ENCODE measurements at regions not wholly inside any gene's neighbourhood (a gene's known extent, or its start where the extent isn't known, plus 50 kb on each side); places are given as distances from the start of the nearest gene placed in this dataset.

DNA sequence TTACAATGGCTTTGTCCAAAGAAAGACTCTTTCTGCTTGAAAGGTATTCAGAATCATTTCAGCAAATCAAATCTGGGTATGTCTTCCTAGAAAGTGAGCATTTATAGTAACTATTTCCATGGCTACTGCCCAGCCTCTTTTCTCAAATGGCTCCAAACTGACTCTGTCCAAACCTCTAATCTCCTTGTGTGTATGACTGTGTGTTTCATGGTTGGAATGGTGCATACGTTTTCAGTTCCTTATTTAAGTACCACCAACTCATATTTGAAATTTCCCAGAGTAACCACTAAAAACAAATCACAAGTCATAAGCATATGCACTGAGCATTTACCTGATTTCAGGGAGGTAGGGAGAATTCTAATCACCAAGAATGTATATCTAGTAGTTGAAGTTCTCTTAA lies 106.0 kb downstream of the TMEM144 start:
- Histone ChIP-seq H3K9me2 (replicated peaks; ENCODE audit: control insufficient read depth, low read length) (no peaks in the 10 kb centered on the region), H3K9me3 (ENCODE audit: control insufficient read depth, insufficient read depth, low read length) (no peaks in the 10 kb centered on the region), H3K27ac (ENCODE audit: low read depth, low read length) (no peak overlapping the region), H3K27me3 (ENCODE audit: control insufficient read depth, low read length) (no peaks in the 10 kb centered on the region), H3K4me3 (ENCODE audit: low read length) (no peak overlapping the region), H3F3A (ENCODE audit: control insufficient read depth, insufficient read depth) (no peaks in the 10 kb centered on the region), H3K79me2 (ENCODE audit: control insufficient read depth, low read length) (no peaks in the 10 kb centered on the region), H4K20me1 (ENCODE audit: control insufficient read depth, insufficient read depth, low read depth, low read length) (no peaks in the 10 kb centered on the region), H3K36me3 (ENCODE audit: control insufficient read depth, low read length) (no peaks in the 10 kb centered on the region), H3K4me1 (ENCODE audit: control insufficient read depth, low read length) (no peaks in the 10 kb centered on the region), H3K4me2 (ENCODE audit: low read length) (no peak overlapping the region)
- TF ChIP-seq, protein P1, sequence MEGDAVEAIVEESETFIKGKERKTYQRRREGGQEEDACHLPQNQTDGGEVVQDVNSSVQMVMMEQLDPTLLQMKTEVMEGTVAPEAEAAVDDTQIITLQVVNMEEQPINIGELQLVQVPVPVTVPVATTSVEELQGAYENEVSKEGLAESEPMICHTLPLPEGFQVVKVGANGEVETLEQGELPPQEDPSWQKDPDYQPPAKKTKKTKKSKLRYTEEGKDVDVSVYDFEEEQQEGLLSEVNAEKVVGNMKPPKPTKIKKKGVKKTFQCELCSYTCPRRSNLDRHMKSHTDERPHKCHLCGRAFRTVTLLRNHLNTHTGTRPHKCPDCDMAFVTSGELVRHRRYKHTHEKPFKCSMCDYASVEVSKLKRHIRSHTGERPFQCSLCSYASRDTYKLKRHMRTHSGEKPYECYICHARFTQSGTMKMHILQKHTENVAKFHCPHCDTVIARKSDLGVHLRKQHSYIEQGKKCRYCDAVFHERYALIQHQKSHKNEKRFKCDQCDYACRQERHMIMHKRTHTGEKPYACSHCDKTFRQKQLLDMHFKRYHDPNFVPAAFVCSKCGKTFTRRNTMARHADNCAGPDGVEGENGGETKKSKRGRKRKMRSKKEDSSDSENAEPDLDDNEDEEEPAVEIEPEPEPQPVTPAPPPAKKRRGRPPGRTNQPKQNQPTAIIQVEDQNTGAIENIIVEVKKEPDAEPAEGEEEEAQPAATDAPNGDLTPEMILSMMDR (IDR thresholded peaks at IDR 0.05; ENCODE audit: low read depth, low read length, poor library complexity, severe bottlenecking): no peak
- TF ChIP-seq EZH2phosphoT487 (IDR thresholded peaks at IDR 0.05; ENCODE audit: borderline replicate concordance, low read length): no peak

DNA sequence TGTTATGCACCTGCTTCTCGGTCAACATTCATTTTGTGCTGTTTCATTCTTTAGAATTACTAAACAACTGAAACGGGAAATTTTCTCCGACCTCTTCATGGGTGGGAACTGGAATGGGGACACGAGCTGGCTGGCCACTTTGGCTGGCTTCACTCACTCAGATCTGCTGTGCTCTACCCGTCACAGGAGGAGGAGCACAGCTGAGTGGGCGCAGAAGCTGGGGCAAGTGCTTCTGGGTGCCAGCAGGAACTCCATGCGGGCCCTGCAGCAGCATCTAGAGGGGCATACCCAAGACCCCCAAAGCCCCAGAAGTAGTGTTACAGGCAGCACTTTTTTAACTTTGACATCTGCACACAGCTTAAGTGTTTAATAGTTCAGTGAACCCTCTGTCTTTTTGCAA lies 109.6 kb downstream of the TMEM144 start:
- Histone ChIP-seq H3K4me2 (ENCODE audit: low read length) (no peak overlapping the region), H3K36me3 (ENCODE audit: control insufficient read depth, low read length) (no peaks in the 10 kb centered on the region), H3K4me3 (ENCODE audit: low read length) (no peak overlapping the region), H3K27ac (ENCODE audit: low read depth, low read length) (no peak overlapping the region), H3K4me1 (ENCODE audit: control insufficient read depth, low read length) (no peaks in the 10 kb centered on the region), H3F3A (ENCODE audit: control insufficient read depth, insufficient read depth) (no peaks in the 10 kb centered on the region), H3K79me2 (ENCODE audit: control insufficient read depth, low read length) (no peaks in the 10 kb centered on the region), H3K9me2 (replicated peaks; ENCODE audit: control insufficient read depth, low read length) (no peaks in the 10 kb centered on the region), H3K9me3 (ENCODE audit: control insufficient read depth, insufficient read depth, low read length) (no peaks in the 10 kb centered on the region), H4K20me1 (ENCODE audit: control insufficient read depth, insufficient read depth, low read depth, low read length) (no peaks in the 10 kb centered on the region), H3K27me3 (ENCODE audit: control insufficient read depth, low read length) (no peaks in the 10 kb centered on the region)
- TF ChIP-seq EZH2phosphoT487 (IDR thresholded peaks at IDR 0.05; ENCODE audit: borderline replicate concordance, low read length): no peak
- TF ChIP-seq, protein P1 (IDR thresholded peaks at IDR 0.05; ENCODE audit: low read depth, low read length, poor library complexity, severe bottlenecking): no peak

DNA sequence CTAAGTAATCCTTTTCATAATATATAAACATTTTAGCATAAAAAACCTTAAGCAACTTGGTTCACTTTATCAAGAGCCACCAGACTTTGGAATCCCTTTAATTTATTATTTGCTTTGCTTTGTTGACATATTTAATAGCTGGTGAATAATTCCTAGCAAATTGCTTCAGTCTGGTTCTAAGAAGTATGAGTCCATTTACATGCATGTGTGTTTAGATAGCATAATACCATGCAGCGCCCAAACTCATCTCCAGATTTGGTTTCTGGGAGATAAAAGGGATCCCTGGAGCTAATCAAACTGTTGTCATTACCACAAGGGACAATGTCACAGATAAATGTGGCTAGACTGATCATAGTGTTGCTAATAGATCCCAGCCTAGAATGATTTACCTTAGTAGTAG lies 111.8 kb downstream of the TMEM144 start:
- H3K36me3 ChIP-seq (ENCODE audit: control insufficient read depth, low read length): no peaks in the 10 kb centered on the region
- no peaks in the 10 kb centered on the region for H3K4me1 ChIP-seq (ENCODE audit: control insufficient read depth, low read length)
- no peaks in the 10 kb centered on the region for H3K79me2 ChIP-seq (ENCODE audit: control insufficient read depth, low read length)
- H3K9me3 ChIP-seq (ENCODE audit: control insufficient read depth, insufficient read depth, low read length): no peaks in the 10 kb centered on the region
- H3K9me2 ChIP-seq (replicated peaks; ENCODE audit: control insufficient read depth, low read length): no peaks in the 10 kb centered on the region
- H3K27ac ChIP-seq (ENCODE audit: low read depth, low read length): no peak overlapping the region
- H3K4me3 ChIP-seq (ENCODE audit: low read length): no peak overlapping the region
- no peak for TF ChIP-seq EZH2phosphoT487 (IDR thresholded peaks at IDR 0.05; ENCODE audit: borderline replicate concordance, low read length)
- TF ChIP-seq, protein P1 (IDR thresholded peaks at IDR 0.05; ENCODE audit: low read depth, low read length, poor library complexity, severe bottlenecking): no peak
- H3K27me3 ChIP-seq (ENCODE audit: control insufficient read depth, low read length): no peaks in the 10 kb centered on the region
- no peaks in the 10 kb centered on the region for H3F3A ChIP-seq (ENCODE audit: control insufficient read depth, insufficient read depth)
- H3K4me2 ChIP-seq (ENCODE audit: low read length): no peak overlapping the region
- no peaks in the 10 kb centered on the region for H4K20me1 ChIP-seq (ENCODE audit: control insufficient read depth, insufficient read depth, low read depth, low read length)

DNA sequence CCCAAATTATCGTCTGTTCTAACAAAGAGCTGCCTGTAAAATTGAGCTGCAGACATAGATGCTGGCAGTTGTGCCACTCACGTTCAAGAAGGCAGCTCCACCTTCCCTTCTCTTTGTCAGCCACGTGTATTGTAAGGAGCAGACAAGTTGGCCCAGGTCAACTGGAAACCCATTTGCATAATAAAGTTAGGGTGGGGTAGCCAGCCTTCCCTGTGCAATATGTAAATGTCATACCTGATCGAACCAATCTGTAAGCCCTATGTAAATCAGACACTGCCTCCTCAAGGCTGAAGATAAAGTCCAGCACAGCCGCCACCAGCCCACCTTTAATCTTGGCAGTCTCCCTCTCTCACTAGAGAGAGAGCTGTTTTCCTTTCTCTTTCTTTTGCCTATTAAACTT lies 117.2 kb downstream of the TMEM144 start:
- Histone ChIP-seq H3K79me2 (ENCODE audit: control insufficient read depth, low read length) (no peaks in the 10 kb centered on the region), H3K9me2 (replicated peaks; ENCODE audit: control insufficient read depth, low read length) (no peaks in the 10 kb centered on the region), H3K36me3 (ENCODE audit: control insufficient read depth, low read length) (no peaks in the 10 kb centered on the region), H3K27me3 (ENCODE audit: control insufficient read depth, low read length) (no peaks in the 10 kb centered on the region), H4K20me1 (ENCODE audit: control insufficient read depth, insufficient read depth, low read depth, low read length) (no peaks in the 10 kb centered on the region), H3K4me2 (ENCODE audit: low read length) (no peak overlapping the region), H3K4me3 (ENCODE audit: low read length) (no peak overlapping the region), H3K9me3 (ENCODE audit: control insufficient read depth, insufficient read depth, low read length) (no peaks in the 10 kb centered on the region), H3K4me1 (ENCODE audit: control insufficient read depth, low read length) (no peaks in the 10 kb centered on the region), H3F3A (ENCODE audit: control insufficient read depth, insufficient read depth) (no peaks in the 10 kb centered on the region), H3K27ac (ENCODE audit: low read depth, low read length) (no peak overlapping the region)
- no peak for TF ChIP-seq EZH2phosphoT487 (IDR thresholded peaks at IDR 0.05; ENCODE audit: borderline replicate concordance, low read length)
- TF ChIP-seq, protein P1 (IDR thresholded peaks at IDR 0.05; ENCODE audit: low read depth, low read length, poor library complexity, severe bottlenecking): no peak

All from DOHH2 (cell line).